OCI-LY7 (cell line): ENCODE measurements at regions not wholly inside any gene's neighbourhood (a gene's known extent, or its start where the extent isn't known, plus 50 kb on each side); places are given as distances from the start of the nearest gene placed in this dataset.

Source experiments
- BruUV-seq: library from RNA; stranded (reverse); fragments of 400-500 nt; replicated peaks from 2 replicates; lab custom pipeline; 2021; lab: Mats Ljungman, UMichigan
- CTCF ChIA-PET: fragments of 300-600 bp; sonication (Branson Sonifier 250); formaldehyde crosslinking; loops from one replicate; lab custom pipeline; 2022; ENCODE audit warnings: antibody characterized with exemption; ENCODE audit not compliant: unreplicated experiment; lab: Charles Lee
- POLR2A ChIA-PET: fragments of 300-600 bp; sonication (Branson Sonifier 250); formaldehyde crosslinking; loops from one replicate; lab custom pipeline; 2022; ENCODE audit warnings: antibody characterized with exemption; lab: Charles Lee
- DNase-seq: peaks from one replicate; pipeline ENCODE4 v3.0.0-alpha.2; 2015; ENCODE audit warnings: low spot score
- H2AFZ ChIP-seq: fragments of 200-600 bp; sonication (generic), shearing (Covaris generic); 2 replicates; pipeline ENCODE4 v1.6.1; 2014; ENCODE audit warnings: mild to moderate bottlenecking, antibody characterized with exemption, low read length, moderate library complexity
- H3K27ac ChIP-seq: fragments of 200-600 bp; sonication (generic); 2 replicates; pipeline ENCODE4 v1.5.1; 2014; ENCODE audit warnings: mixed run types, low read depth, mild to moderate bottlenecking, moderate library complexity, low read length, inconsistent platforms; ENCODE audit not compliant: poor library complexity, severe bottlenecking
- H3K36me3 ChIP-seq: fragments of 200-600 bp; sonication (generic); 2 replicates; pipeline ENCODE4 v1.6.1; 2014; ENCODE audit warnings: mild to moderate bottlenecking, antibody characterized with exemption, low read length, moderate library complexity, mixed read lengths; ENCODE audit not compliant: insufficient read depth
- H3K4me1 ChIP-seq: fragments of 200-600 bp; sonication (generic); 2 replicates; pipeline ENCODE4 v1.5.1; 2014; ENCODE audit warnings: mild to moderate bottlenecking, low read length; ENCODE audit not compliant: insufficient read depth, poor library complexity, severe bottlenecking
- H3K4me2 ChIP-seq: fragments of 200-600 bp; sonication (generic); 2 replicates; pipeline ENCODE4 v1.6.1; 2014; ENCODE audit warnings: mild to moderate bottlenecking, low read length
- H3K4me3 ChIP-seq: fragments of 200-600 bp; sonication (generic); 2 replicates; pipeline ENCODE4 v1.5.1; 2014; ENCODE audit warnings: mild to moderate bottlenecking, low read depth, low read length; ENCODE audit not compliant: poor library complexity, severe bottlenecking
- H3K79me2 ChIP-seq: fragments of 200-600 bp; sonication (generic); 2 replicates; pipeline ENCODE4 v1.6.1; 2016; ENCODE audit warnings: low read depth, mild to moderate bottlenecking, low read length, moderate library complexity, mixed read lengths; ENCODE audit not compliant: insufficient read depth
- H3K9me2 ChIP-seq: fragments of 200-600 bp; sonication (generic); 2 replicates; pipeline ENCODE4 v1.6.1; 2016; ENCODE audit warnings: mild to moderate bottlenecking, low read length, mixed read lengths; ENCODE audit not compliant: insufficient read depth
- H3K9me3 ChIP-seq: fragments of 200-600 bp; sonication (generic); 2 replicates; pipeline ENCODE4 v1.6.1; 2014; ENCODE audit warnings: mild to moderate bottlenecking, mixed run types, low read length, mixed read lengths
- H4K20me1 ChIP-seq: fragments of 200-600 bp; sonication (generic); 2 replicates; pipeline ENCODE4 v1.6.1; 2014; ENCODE audit warnings: mild to moderate bottlenecking, antibody characterized with exemption, low read length, moderate library complexity, mixed read lengths; ENCODE audit not compliant: insufficient read depth
- CTCF ChIP-seq: fragments of 200-600 bp; sonication (generic); conservative IDR thresholded peaks from 2 replicates; pipeline ENCODE4 v1.5.1; 2014; ENCODE audit warnings: mild to moderate bottlenecking, antibody characterized with exemption, low read length, moderate library complexity, mixed read lengths
- EZH2phosphoT487 ChIP-seq: fragments of 200-600 bp; sonication (generic); IDR thresholded peaks from 2 replicates; pipeline ENCODE4 v1.6.1; 2018; ENCODE audit warnings: low read depth, borderline replicate concordance, mild to moderate bottlenecking, mixed run types, antibody characterized with exemption, low read length, moderate library complexity, mixed read lengths
- intact Hi-C: fragments of 100-400 bp; cut with micrococcal nuclease; formaldehyde crosslinking; loops from one replicate; pipeline ENCODE4 v1.10.0; 2022; ENCODE audit not compliant: unreplicated experiment

- H3K4me3 ChIP-seq: no peak overlapping the region
- H3K4me1 ChIP-seq: no peaks in the 10 kb centered on the region
- no peak overlapping the region for H3K27ac ChIP-seq
- intact Hi-C loops: no loop called here
- TF ChIP-seq CTCF (no peak), EZH2phosphoT487 (no peak)
- H4K20me1 ChIP-seq: no peaks in the 10 kb centered on the region
- no peaks in the 10 kb centered on the region for H3K36me3 ChIP-seq
- no TSS peak for BruUV-seq
- no peak overlapping the region for H3K4me2 ChIP-seq
- DNase-seq: no peak
- ChIA-PET POLR2A (no interaction called here), CTCF (no interaction called here)
- H3K9me2 ChIP-seq: no peaks in the 10 kb centered on the region
- H3K9me3 ChIP-seq: no peaks in the 10 kb centered on the region
- H3K79me2 ChIP-seq: no peaks in the 10 kb centered on the region
- H2AFZ ChIP-seq: no peak overlapping the region
Measured at GRCh38 chr10:129397198-129397974, 69.7 kb upstream of the MGMT start.

GRCh38 chr10:129398711-129399141, 68.3 kb upstream of the MGMT start:
- TF ChIP-seq EZH2phosphoT487: no peak
- TF ChIP-seq CTCF: no peak
- ChIA-PET CTCF (no interaction called here), POLR2A (no interaction called here)
- H3K27ac ChIP-seq: no peak overlapping the region
- H3K4me3 ChIP-seq: no peak overlapping the region
- H3K36me3 ChIP-seq: no peaks in the 10 kb centered on the region
- no peak for DNase-seq
- intact Hi-C loops: no loop called here
- no TSS peak for BruUV-seq
- no peaks in the 10 kb centered on the region for H3K9me3 ChIP-seq
- H3K4me2 ChIP-seq: no peak overlapping the region
- no peaks in the 10 kb centered on the region for H3K9me2 ChIP-seq
- no peaks in the 10 kb centered on the region for H3K4me1 ChIP-seq
- H4K20me1 ChIP-seq: no peaks in the 10 kb centered on the region
- H2AFZ ChIP-seq: no peak overlapping the region
- H3K79me2 ChIP-seq: no peaks in the 10 kb centered on the region

GRCh38 chr10:129400426-129400825, 66.6 kb upstream of the MGMT start:
- Histone ChIP-seq H3K4me2 (no peak overlapping the region), H2AFZ (no peak overlapping the region), H3K27ac (no peak overlapping the region), H3K36me3 (no peaks in the 10 kb centered on the region), H4K20me1 (no peaks in the 10 kb centered on the region), H3K9me2 (no peaks in the 10 kb centered on the region), H3K4me1 (no peaks in the 10 kb centered on the region), H3K4me3 (no peak overlapping the region), H3K9me3 (no peaks in the 10 kb centered on the region), H3K79me2 (no peaks in the 10 kb centered on the region)
- intact Hi-C loops: no loop called here
- TF ChIP-seq CTCF (no peak), EZH2phosphoT487 (no peak)
- no peak for DNase-seq
- CTCF ChIA-PET: no interaction called here
- POLR2A ChIA-PET: no interaction called here
- BruUV-seq: no TSS peak
